H1 (cell line): ENCODE measurements at regions not wholly inside any gene's neighbourhood (a gene's known extent, or its start where the extent isn't known, plus 50 kb on each side); places are given as distances from the start of the nearest gene placed in this dataset.

ENCODE experiments used
- CTCF ChIA-PET: fragments of 300-600 bp; sonication (Branson Sonifier 250); formaldehyde crosslinking; loops from one replicate; lab custom pipeline; 2021; ENCODE audit not compliant: partially characterized antibody; lab: Charles Lee
- POLR2A ChIA-PET: fragments of 300-600 bp; sonication (Branson Sonifier 250); formaldehyde crosslinking; loops from one replicate; lab custom pipeline; 2021; ENCODE audit warnings: inconsistent platforms; ENCODE audit not compliant: partially characterized antibody; lab: Charles Lee
- DNase-seq, 2 experiments: peaks; one replicate each; pipeline versions ENCODE4 v3.0.0 to v3.0.0-alpha.2; 2010 to 2022; ENCODE audit warnings: low spot score in 2 of 2, low read depth in 1 of 2, mixed read lengths in 1 of 2
- FAIRE-seq: peaks from 2 replicates; lab custom pipeline; 2011; peaks lifted over from hg19 to GRCh38; lab: Jason Lieb, UNC
- H2AFZ ChIP-seq: 2 replicates; pipeline ENCODE4 v1.8.1; 2012; ENCODE audit warnings: low read length, inconsistent platforms
- H2AK5ac ChIP-seq: 2 replicates; pipeline ENCODE4 v1.6.1; 2013; ENCODE audit warnings: low read depth, low read length
- H2BK120ac ChIP-seq: replicated peaks from 2 replicates; pipeline ENCODE3; 2013; ENCODE audit warnings: low read depth, low read length, inconsistent platforms
- H2BK12ac ChIP-seq: 2 replicates; pipeline ENCODE4 v1.6.1; 2013; ENCODE audit warnings: low read depth, low read length
- H2BK15ac ChIP-seq: 2 replicates; pipeline ENCODE4 v1.6.1; 2013; ENCODE audit warnings: low read length
- H2BK20ac ChIP-seq: 2 replicates; pipeline ENCODE4 v1.6.1; 2013; ENCODE audit warnings: low read length
- H2BK5ac ChIP-seq: 2 replicates; pipeline ENCODE4 v1.6.1; 2013; ENCODE audit warnings: low read depth, low read length
- H3K14ac ChIP-seq: 2 replicates; pipeline ENCODE4 v1.6.1; 2013; ENCODE audit warnings: inconsistent platforms; ENCODE audit not compliant: insufficient read length
- H3K18ac ChIP-seq: 2 replicates; pipeline ENCODE4 v1.6.1; 2013; ENCODE audit warnings: low read length; ENCODE audit errors: extremely low read depth
- H3K23ac ChIP-seq: 2 replicates; pipeline ENCODE4 v1.6.1; 2013; ENCODE audit warnings: inconsistent platforms; ENCODE audit not compliant: insufficient read length
- H3K23me2 ChIP-seq: 2 replicates; pipeline ENCODE4 v1.6.1; 2013; ENCODE audit warnings: low read depth, low read length
- H3K27ac ChIP-seq: 2 replicates; pipeline ENCODE4 v1.6.1; 2011; ENCODE audit warnings: low read depth, low read length, inconsistent platforms
- H3K27me3 ChIP-seq, 4 experiments: replicated peaks in 1 of 4; 1 replicate in 1 of 4; 2 replicates in 3 of 4; pipeline versions ENCODE4 v1.6.1 to v1.8.1; 2011 to 2013; ENCODE audit warnings: low read length in 3 of 4, mild to moderate bottlenecking in 3 of 4, inconsistent platforms in 2 of 4, mixed read lengths in 2 of 4, moderate library complexity in 1 of 4; ENCODE audit not compliant: control insufficient read depth in 3 of 4, insufficient read depth in 3 of 4; ENCODE audit errors: extremely low read depth in 1 of 4
- H3K36me3 ChIP-seq, 4 experiments: 2 replicates each; pipeline versions ENCODE4 v1.6.1 to v1.8.1; 2011 to 2013; ENCODE audit warnings: mild to moderate bottlenecking in 4 of 4, low read length in 3 of 4, moderate library complexity in 2 of 4, control low read depth in 1 of 4, inconsistent platforms in 1 of 4; ENCODE audit not compliant: insufficient read depth in 4 of 4, control insufficient read depth in 2 of 4
- H3K4ac ChIP-seq: replicated peaks from 2 replicates; pipeline ENCODE3; 2013; ENCODE audit warnings: low read length, low read depth, mixed read lengths, inconsistent platforms; ENCODE audit not compliant: insufficient read length
- H3K4me1 ChIP-seq, 4 experiments: replicated peaks in 1 of 4; 1 replicate in 1 of 4; 2 replicates in 3 of 4; pipeline versions ENCODE4 v1.6.1 to v1.8.1; 2011 to 2013; ENCODE audit warnings: low read length in 3 of 4, inconsistent platforms in 2 of 4, mixed read lengths in 1 of 4; ENCODE audit not compliant: insufficient read depth in 4 of 4, control insufficient read depth in 3 of 4
- H3K4me2 ChIP-seq, 2 experiments: 2 replicates each; pipeline versions ENCODE4 v1.6.1 to v1.8.1; 2011 to 2013; ENCODE audit warnings: low read depth in 2 of 2, low read length in 2 of 2, control low read depth in 1 of 2, inconsistent platforms in 1 of 2, mild to moderate bottlenecking in 1 of 2; ENCODE audit not compliant: insufficient read depth in 1 of 2
- H3K4me3 ChIP-seq, 4 experiments: fragments of 200-600, 300-600 bp in 1 of 4; sonication (generic), shearing (Covaris generic), sonication (Bioruptor Twin) in 1 of 4; 2 replicates each; pipeline versions ENCODE4 v1.5.1 to v1.8.1; 2011 to 2016; ENCODE audit warnings: low read length in 4 of 4, low read depth in 3 of 4, control low read depth in 2 of 4, inconsistent platforms in 2 of 4, mild to moderate bottlenecking in 2 of 4, mixed read lengths in 1 of 4, moderate library complexity in 1 of 4; ENCODE audit not compliant: insufficient read depth in 2 of 4; ENCODE audit errors: extremely low read depth in 1 of 4
- H3K56ac ChIP-seq: replicated peaks from 2 replicates; pipeline ENCODE3; 2013; ENCODE audit warnings: low read depth, mild to moderate bottlenecking, mixed read lengths, low read length, inconsistent platforms; ENCODE audit not compliant: insufficient read length
- H3K79me1 ChIP-seq: 2 replicates; pipeline ENCODE4 v1.6.1; 2013; ENCODE audit warnings: low read depth, low read length, control low read depth
- H3K79me2 ChIP-seq, 2 experiments: 2 replicates each; pipeline versions ENCODE4 v1.6.1 to v1.8.1; 2012 to 2013; ENCODE audit warnings: low read length in 2 of 2, mild to moderate bottlenecking in 2 of 2, inconsistent platforms in 1 of 2; ENCODE audit not compliant: insufficient read depth in 2 of 2, control insufficient read depth in 1 of 2
- H3K9ac ChIP-seq, 4 experiments: replicated peaks in 1 of 4; 1 replicate in 1 of 4; 2 replicates in 3 of 4; pipeline versions ENCODE4 v1.6.1 to v1.8.1; 2011 to 2013; ENCODE audit warnings: low read depth in 3 of 4, low read length in 3 of 4, control low read depth in 2 of 4, mild to moderate bottlenecking in 2 of 4, moderate library complexity in 2 of 4, inconsistent platforms in 1 of 4; ENCODE audit errors: extremely low read depth in 1 of 4
- H3K9me3 ChIP-seq, 2 experiments: 2 replicates each; pipeline versions ENCODE4 v1.6.1 to v1.8.1; 2012 to 2013; ENCODE audit warnings: mild to moderate bottlenecking in 2 of 2, moderate library complexity in 2 of 2, control low read depth in 1 of 2, inconsistent platforms in 1 of 2, low read depth in 1 of 2, low read length in 1 of 2, mixed read lengths in 1 of 2; ENCODE audit not compliant: insufficient read depth in 2 of 2
- H4K20me1 ChIP-seq, 2 experiments: replicated peaks in 1 of 2; 2 replicates each; pipeline versions ENCODE3 to v1.8.1; 2011 to 2013; ENCODE audit warnings: inconsistent platforms in 2 of 2, low read length in 2 of 2, mild to moderate bottlenecking in 1 of 2; ENCODE audit not compliant: insufficient read depth in 2 of 2, control insufficient read depth in 1 of 2
- H4K5ac ChIP-seq: 2 replicates; pipeline ENCODE4 v1.6.1; 2013; ENCODE audit warnings: low read length, low read depth, mixed read lengths, inconsistent platforms; ENCODE audit not compliant: insufficient read length
- H4K8ac ChIP-seq: 2 replicates; pipeline ENCODE4 v1.8.0; 2013; ENCODE audit warnings: mild to moderate bottlenecking, moderate library complexity, low read length, inconsistent platforms; ENCODE audit not compliant: insufficient read depth; ENCODE audit errors: extremely low read depth
- H4K91ac ChIP-seq: replicated peaks from 2 replicates; pipeline ENCODE3; 2013; ENCODE audit warnings: low read length, mixed read lengths, inconsistent platforms; ENCODE audit not compliant: insufficient read length
- KDM1A ChIP-seq: fragments of 200-600, 300-600 bp; sonication (generic); IDR thresholded peaks from 2 replicates; pipeline ENCODE4 v1.7.1; 2016; ENCODE audit warnings: mild to moderate bottlenecking, low read length, borderline replicate concordance
- YY1 ChIP-seq: IDR thresholded peaks from 2 replicates; pipeline ENCODE4 v1.6.1; 2011; ENCODE audit warnings: low read depth, mild to moderate bottlenecking, low read length
- WGBS, 2 experiments: shearing (Covaris generic) in 1 of 2; methylation state at CpG; one replicate each; pipeline versions ENCODE4 v1.1.6 to v1.1.7; 2013 to 2015; ENCODE audit warnings: low lambda C conversion rate in 2 of 2, mixed read lengths in 2 of 2, inconsistent platforms in 1 of 2, low coverage in 1 of 2, missing lambda C conversion rate in 1 of 2; ENCODE audit not compliant: insufficient replicate concordance in 2 of 2, insufficient coverage in 1 of 2, insufficient read length in 1 of 2; ENCODE audit errors: extremely low coverage in 1 of 2, missing lambda C conversion rate in 1 of 2; 5-methylcytosine and 5-hydroxymethylcytosine counted together

DNA sequence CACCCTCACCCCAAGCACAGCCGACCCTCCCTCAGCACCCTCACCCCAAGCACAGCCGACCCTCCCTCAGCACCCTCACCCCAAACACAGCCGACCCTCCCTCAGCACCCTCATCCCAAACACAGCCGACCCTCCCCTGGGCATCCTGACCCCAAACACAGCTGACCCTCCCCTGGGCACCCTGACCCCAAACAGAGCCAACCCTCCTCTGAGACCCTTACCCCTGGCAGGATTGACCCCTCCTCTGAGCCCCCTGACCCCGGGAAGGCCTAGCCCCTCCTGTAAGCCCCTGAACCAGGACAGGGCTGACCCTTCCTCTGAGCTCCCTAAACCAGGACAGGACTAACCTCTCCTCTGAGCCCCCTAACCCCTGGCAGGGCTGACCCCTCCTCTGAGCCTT, 84.4 kb upstream of the RAB6C start:
- Histone ChIP-seq H3K4me1 (peaks cover 0 to 6% (median under 1%) of the 10 kb centered on the region in 4 experiments; a peak in 2 of 7 replicates), H3K14ac (no peak overlapping the region), H2BK15ac (no peak overlapping the region), H3K79me2 (no peaks in the 10 kb centered on the region), H2BK120ac (no peak overlapping the region), H2AFZ (no peak overlapping the region), H2AK5ac (no peak overlapping the region), H3K9ac (no peak overlapping the region), H3K27me3 (no peaks in the 10 kb centered on the region), H2BK5ac (no peak overlapping the region), H3K9me3 (0 out of 4 replicates have a peak, but pooled peaks cover 0 to 4% of the 10 kb centered on the region in 2 experiments), H3K23ac (no peak overlapping the region), H3K36me3 (no peaks in the 10 kb centered on the region), H3K56ac (no peak overlapping the region), H3K79me1 (no peaks in the 10 kb centered on the region; the same call in 1 of the 2 replicates), H4K8ac (no peak overlapping the region), H3K23me2 (no peaks in the 10 kb centered on the region), H3K4ac (no peak overlapping the region), H3K27ac (no peak overlapping the region), H4K20me1 (peaks cover 0 to 2% of the 10 kb centered on the region in 2 experiments), H2BK20ac (no peak overlapping the region), H3K4me3 (no peak overlapping the region), H3K4me2 (no peak overlapping the region), H2BK12ac (no peak overlapping the region), H4K5ac (no peak overlapping the region), H3K18ac (no peak overlapping the region), H4K91ac (no peak overlapping the region)
- no peak for FAIRE-seq
- CTCF ChIA-PET = no interaction called here
- POLR2A ChIA-PET = no interaction called here
- TF ChIP-seq KDM1A = no peak
- no peak for TF ChIP-seq YY1
- 80% methylated on average over 1 of the region's 5 CpGs; no CpG with 5 or more reads in 1 of the 2 experiments for WGBS, 2 experiments
- DNase-seq = no peak
